ENCODE measurements at regions not wholly inside any gene's neighbourhood (a gene's known extent, or its start where the extent isn't known, plus 50 kb on each side); places are given as distances from the start of the nearest gene placed in this dataset.
"Not testable (repeated sequence)": the region's sequence is repeated elsewhere in the genome, so short reads cannot be mapped to it uniquely, and the experiment has no call there.

- no peaks in the 10 kb centered on the region for H3K4me1 Mint-ChIP-seq
- H3K27me3 Mint-ChIP-seq (ENCODE audit: low read depth): peaks cover 14% of the 10 kb centered on the region
- H3K4me3 Mint-ChIP-seq: no peak overlapping the region
- H3K36me3 Mint-ChIP-seq (ENCODE audit: low read depth): no peaks in the 10 kb centered on the region
- DNase-seq (ENCODE audit: low read depth, low spot score): no peak
- H3K27ac Mint-ChIP-seq (ENCODE audit: unreplicated experiment): no peak overlapping the region
- TF ChIP-seq, protein P1, sequence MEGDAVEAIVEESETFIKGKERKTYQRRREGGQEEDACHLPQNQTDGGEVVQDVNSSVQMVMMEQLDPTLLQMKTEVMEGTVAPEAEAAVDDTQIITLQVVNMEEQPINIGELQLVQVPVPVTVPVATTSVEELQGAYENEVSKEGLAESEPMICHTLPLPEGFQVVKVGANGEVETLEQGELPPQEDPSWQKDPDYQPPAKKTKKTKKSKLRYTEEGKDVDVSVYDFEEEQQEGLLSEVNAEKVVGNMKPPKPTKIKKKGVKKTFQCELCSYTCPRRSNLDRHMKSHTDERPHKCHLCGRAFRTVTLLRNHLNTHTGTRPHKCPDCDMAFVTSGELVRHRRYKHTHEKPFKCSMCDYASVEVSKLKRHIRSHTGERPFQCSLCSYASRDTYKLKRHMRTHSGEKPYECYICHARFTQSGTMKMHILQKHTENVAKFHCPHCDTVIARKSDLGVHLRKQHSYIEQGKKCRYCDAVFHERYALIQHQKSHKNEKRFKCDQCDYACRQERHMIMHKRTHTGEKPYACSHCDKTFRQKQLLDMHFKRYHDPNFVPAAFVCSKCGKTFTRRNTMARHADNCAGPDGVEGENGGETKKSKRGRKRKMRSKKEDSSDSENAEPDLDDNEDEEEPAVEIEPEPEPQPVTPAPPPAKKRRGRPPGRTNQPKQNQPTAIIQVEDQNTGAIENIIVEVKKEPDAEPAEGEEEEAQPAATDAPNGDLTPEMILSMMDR (conservative IDR thresholded peaks at IDR 0.05): no peak
- H3K9me3 Mint-ChIP-seq: peaks cover 6% of the 10 kb centered on the region
Measured at GRCh38 chrX:952816-953215, 259.6 kb downstream of the CRLF2 start.

DNA sequence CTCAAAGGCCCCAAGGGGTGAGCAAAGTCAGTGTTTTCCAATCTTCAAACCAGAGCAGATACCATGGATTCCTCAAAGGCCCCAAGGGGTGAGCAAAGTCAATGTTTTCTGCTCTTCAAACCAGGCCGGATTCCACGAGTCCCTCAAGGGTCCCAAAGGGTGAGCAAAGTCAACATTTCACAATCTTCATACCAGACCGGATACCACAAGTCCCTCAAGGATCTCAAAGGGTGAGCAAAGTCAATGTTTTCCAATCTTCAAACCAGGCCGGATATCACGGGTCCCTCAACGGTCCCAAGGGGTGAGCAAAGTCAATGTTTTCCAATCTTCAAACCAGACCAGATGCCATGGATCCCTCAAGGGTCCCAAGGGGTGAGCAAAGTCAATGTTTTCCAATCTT, 265.2 kb downstream of the CRLF2 start:
- H3K27me3 Mint-ChIP-seq (ENCODE audit: low read depth): peaks cover 11% of the 10 kb centered on the region
- H3K27ac Mint-ChIP-seq (ENCODE audit: unreplicated experiment); H3K4me3 Mint-ChIP-seq; H3K36me3 Mint-ChIP-seq (ENCODE audit: low read depth); H3K4me1 Mint-ChIP-seq; H3K9me3 Mint-ChIP-seq; DNase-seq (ENCODE audit: low read depth, low spot score): not testable (repeated sequence)

GRCh38 chrX:943035-943434, 269.4 kb downstream of the CRLF2 start:
- Mint-ChIP-seq H3K27me3 (ENCODE audit: low read depth) (peaks cover 38% of the 10 kb centered on the region), H3K4me1 (no peaks in the 10 kb centered on the region), H3K36me3 (ENCODE audit: low read depth) (no peaks in the 10 kb centered on the region), H3K9me3 (peaks cover 2% of the 10 kb centered on the region), H3K27ac (ENCODE audit: unreplicated experiment) (no peak overlapping the region), H3K4me3 (no peak overlapping the region)
- no peak for DNase-seq (ENCODE audit: low read depth, low spot score)
- TF ChIP-seq, protein P1 (conservative IDR thresholded peaks at IDR 0.05): no peak

DNA sequence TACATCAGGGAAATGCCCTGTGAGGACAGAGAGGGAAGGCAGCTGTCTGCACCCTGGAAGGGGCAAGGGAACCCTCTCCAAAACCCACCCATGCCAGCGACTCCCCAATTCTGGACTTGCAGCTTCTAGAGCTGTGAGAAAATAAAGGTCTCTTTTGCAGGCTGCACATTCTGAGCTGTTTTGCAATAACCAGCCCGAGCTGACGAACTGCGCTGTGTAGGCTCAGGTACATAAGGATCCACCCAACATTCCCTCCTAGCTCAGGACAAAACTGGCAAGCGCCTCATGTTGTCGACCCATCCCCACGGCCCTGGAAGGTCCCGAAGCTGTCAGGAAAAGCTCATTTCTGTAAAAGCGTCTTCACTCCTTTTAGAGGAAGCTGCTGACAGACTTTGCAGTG, 271.8 kb downstream of the CRLF2 start:
- no peak for DNase-seq (ENCODE audit: low read depth, low spot score)
- no peaks in the 10 kb centered on the region for H3K9me3 Mint-ChIP-seq
- no peaks in the 10 kb centered on the region for H3K36me3 Mint-ChIP-seq (ENCODE audit: low read depth)
- TF ChIP-seq, protein P1 (conservative IDR thresholded peaks at IDR 0.05): no peak
- H3K4me3 Mint-ChIP-seq: no peak overlapping the region
- peaks cover 48% of the 10 kb centered on the region for H3K27me3 Mint-ChIP-seq (ENCODE audit: low read depth)
- no peaks in the 10 kb centered on the region for H3K4me1 Mint-ChIP-seq
- no peak overlapping the region for H3K27ac Mint-ChIP-seq (ENCODE audit: unreplicated experiment)

DNA sequence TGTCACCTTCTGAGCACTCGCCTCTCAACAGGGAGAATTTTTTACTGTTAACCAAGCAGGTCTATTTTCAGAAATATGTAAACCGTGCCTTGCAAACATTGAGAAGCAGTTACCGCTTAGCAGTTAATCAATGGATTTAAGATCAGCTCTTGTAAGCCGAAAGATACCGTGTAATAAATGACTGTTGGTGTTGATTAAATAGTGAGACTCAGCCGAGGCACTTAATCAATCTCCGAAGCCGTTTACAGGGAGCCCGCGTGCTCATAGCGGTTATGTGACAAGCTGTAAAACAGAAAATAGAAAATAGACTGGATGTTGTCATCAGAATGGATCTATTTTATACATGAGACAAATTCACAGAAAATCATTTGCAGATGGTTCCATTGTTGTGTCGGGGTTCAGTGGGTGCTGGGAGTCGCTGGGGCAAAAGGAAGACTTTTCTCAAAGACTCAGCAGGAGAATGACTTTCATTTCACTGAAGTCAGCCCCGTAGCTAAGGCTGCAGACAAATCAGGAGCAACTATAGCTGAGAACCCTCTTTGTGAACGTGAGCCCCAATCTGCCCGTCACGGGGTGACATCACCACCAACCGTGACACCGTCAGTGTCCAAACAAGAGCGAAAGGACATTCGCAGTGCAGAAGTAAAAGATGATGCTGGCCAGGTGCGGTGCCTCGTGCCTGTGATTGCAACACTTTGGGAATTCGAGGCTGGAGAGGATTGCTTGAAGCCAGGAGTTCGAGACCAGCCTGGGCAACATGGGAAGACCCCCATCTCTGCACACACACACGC, 275.3 kb downstream of the CRLF2 start:
- H3K4me3 Mint-ChIP-seq: no peak overlapping the region
- no peak for DNase-seq (ENCODE audit: low read depth, low spot score)
- no peak overlapping the region for H3K27ac Mint-ChIP-seq (ENCODE audit: unreplicated experiment)
- H3K36me3 Mint-ChIP-seq (ENCODE audit: low read depth): no peaks in the 10 kb centered on the region
- peaks cover 47% of the 10 kb centered on the region for H3K27me3 Mint-ChIP-seq (ENCODE audit: low read depth)
- TF ChIP-seq, protein P1 (conservative IDR thresholded peaks at IDR 0.05): no peak
- no peaks in the 10 kb centered on the region for H3K4me1 Mint-ChIP-seq
- no peaks in the 10 kb centered on the region for H3K9me3 Mint-ChIP-seq

GRCh38 chrX:933611-934010, 278.8 kb downstream of the CRLF2 start:
- TF ChIP-seq, protein P1 (conservative IDR thresholded peaks at IDR 0.05): no peak
- Mint-ChIP-seq H3K27me3 (ENCODE audit: low read depth) (peaks cover 20% of the 10 kb centered on the region), H3K4me1 (no peaks in the 10 kb centered on the region), H3K27ac (ENCODE audit: unreplicated experiment) (no peak overlapping the region), H3K36me3 (ENCODE audit: low read depth) (no peaks in the 10 kb centered on the region), H3K9me3 (no peaks in the 10 kb centered on the region), H3K4me3 (no peak overlapping the region)
- no peak for DNase-seq (ENCODE audit: low read depth, low spot score)
